ENCODE measurements at regions not wholly inside any gene's neighbourhood (a gene's known extent, or its start where the extent isn't known, plus 50 kb on each side); places are given as distances from the start of the nearest gene placed in this dataset.

DNA sequence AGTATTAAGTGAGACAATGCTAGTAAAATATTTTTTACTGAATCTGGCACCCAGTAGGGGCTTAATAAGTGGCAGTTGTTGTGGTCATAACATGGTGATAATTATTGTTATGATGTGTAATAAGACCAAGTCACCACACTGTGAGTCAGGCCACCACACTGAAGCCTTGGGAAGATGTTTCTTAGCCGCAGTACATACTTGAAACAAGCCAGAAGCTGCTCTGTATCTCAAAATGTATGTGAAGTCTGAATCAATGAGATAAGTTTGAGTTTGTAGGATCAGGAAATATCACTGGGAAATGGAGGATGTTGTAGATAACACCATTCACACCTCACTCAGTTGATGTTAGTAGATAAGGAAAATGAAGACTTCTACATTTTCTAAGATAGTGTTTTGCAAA lies 51.3 kb upstream of the PTPN3 start:
- no peaks in the 10 kb centered on the region for H3K79me2 ChIP-seq (ENCODE audit: low read length)
- no peaks in the 10 kb centered on the region for H3K4me1 ChIP-seq (ENCODE audit: low read length)
- H3K36me3 ChIP-seq (ENCODE audit: insufficient read depth, low read length): no peaks in the 10 kb centered on the region
- no peak overlapping the region for H2AFZ ChIP-seq (ENCODE audit: low read length)
- no peak overlapping the region for H3K4me2 ChIP-seq (ENCODE audit: low read depth, low read length, poor library complexity, severe bottlenecking)
- H3K9me2 ChIP-seq (replicated peaks; ENCODE audit: insufficient read depth, low read length): no peaks in the 10 kb centered on the region
- H3K27ac ChIP-seq (ENCODE audit: low read length): no peak overlapping the region
- H3K4me3 ChIP-seq (ENCODE audit: low read length): no peak overlapping the region
- DNase-seq: no peak
- H4K20me1 ChIP-seq (ENCODE audit: insufficient read depth, low read depth, low read length): no peaks in the 10 kb centered on the region
- no peaks in the 10 kb centered on the region for H3K27me3 ChIP-seq (ENCODE audit: low read length)
- H3K9ac ChIP-seq (ENCODE audit: low read length): no peak overlapping the region
- no peaks in the 10 kb centered on the region; the same call in 1 of the 2 replicates for H3K9me3 ChIP-seq (ENCODE audit: low read length)

DNA sequence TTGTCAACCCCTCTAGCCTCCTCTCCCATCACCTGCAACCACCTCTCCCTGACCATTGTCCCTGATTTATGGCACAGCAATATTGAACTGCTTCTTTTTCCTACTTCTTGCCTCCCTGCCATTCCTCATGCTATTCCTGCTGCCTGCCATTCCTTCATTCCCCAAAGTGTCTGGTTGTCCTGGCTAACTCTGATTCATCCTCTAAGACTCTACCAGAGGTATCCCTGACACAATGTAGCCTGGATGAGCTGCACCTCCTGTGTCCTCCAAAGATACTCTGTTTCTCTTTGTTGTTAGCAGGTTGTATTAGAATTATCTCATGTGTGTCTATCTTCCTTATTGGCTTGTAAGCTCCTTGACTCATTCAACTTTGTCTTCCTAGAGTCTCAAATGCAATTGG lies 53.5 kb upstream of the PTPN3 start:
- Histone ChIP-seq H3K27me3 (ENCODE audit: low read length) (no peaks in the 10 kb centered on the region), H3K36me3 (ENCODE audit: insufficient read depth, low read length) (no peaks in the 10 kb centered on the region), H2AFZ (ENCODE audit: low read length) (no peak overlapping the region), H4K20me1 (ENCODE audit: insufficient read depth, low read depth, low read length) (no peaks in the 10 kb centered on the region), H3K9ac (ENCODE audit: low read length) (no peak overlapping the region), H3K4me3 (ENCODE audit: low read length) (no peak overlapping the region), H3K4me1 (ENCODE audit: low read length) (no peaks in the 10 kb centered on the region), H3K79me2 (ENCODE audit: low read length) (no peaks in the 10 kb centered on the region), H3K4me2 (ENCODE audit: low read depth, low read length, poor library complexity, severe bottlenecking) (no peak overlapping the region), H3K9me3 (ENCODE audit: low read length) (no peaks in the 10 kb centered on the region), H3K27ac (ENCODE audit: low read length) (no peak overlapping the region), H3K9me2 (replicated peaks; ENCODE audit: insufficient read depth, low read length) (no peaks in the 10 kb centered on the region)
- DNase-seq: no peak

DNA sequence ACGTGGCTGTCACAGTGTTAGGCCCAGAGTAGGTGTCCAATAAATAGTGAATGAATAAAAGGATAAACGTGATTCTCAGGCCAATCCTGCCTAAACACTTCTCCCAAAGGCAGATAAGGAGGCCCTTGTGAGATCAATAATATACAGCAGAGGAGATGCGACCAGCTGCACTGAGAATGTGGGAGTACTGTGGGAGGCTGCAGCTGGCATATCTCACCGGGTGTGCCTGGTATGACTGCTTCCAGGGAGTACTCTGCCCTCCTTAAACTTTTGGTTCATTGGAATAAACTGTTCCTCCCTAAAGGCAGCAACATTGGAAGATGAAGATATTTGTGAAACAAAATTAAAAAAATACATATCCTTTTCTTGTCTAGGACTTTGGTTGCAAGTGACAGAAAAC lies 57.1 kb upstream of the PTPN3 start:
- Histone ChIP-seq H3K27ac (ENCODE audit: low read length) (no peak overlapping the region), H3K9me3 (ENCODE audit: low read length) (no peaks in the 10 kb centered on the region), H4K20me1 (ENCODE audit: insufficient read depth, low read depth, low read length) (no peaks in the 10 kb centered on the region), H3K4me1 (ENCODE audit: low read length) (no peaks in the 10 kb centered on the region), H3K27me3 (ENCODE audit: low read length) (no peaks in the 10 kb centered on the region), H3K4me3 (ENCODE audit: low read length) (no peak overlapping the region), H3K4me2 (ENCODE audit: low read depth, low read length, poor library complexity, severe bottlenecking) (no peak overlapping the region), H3K9me2 (replicated peaks; ENCODE audit: insufficient read depth, low read length) (no peaks in the 10 kb centered on the region), H3K36me3 (ENCODE audit: insufficient read depth, low read length) (no peaks in the 10 kb centered on the region), H3K9ac (ENCODE audit: low read length) (no peak overlapping the region), H2AFZ (ENCODE audit: low read length) (no peak overlapping the region), H3K79me2 (ENCODE audit: low read length) (no peaks in the 10 kb centered on the region)
- no peak for DNase-seq

DNA sequence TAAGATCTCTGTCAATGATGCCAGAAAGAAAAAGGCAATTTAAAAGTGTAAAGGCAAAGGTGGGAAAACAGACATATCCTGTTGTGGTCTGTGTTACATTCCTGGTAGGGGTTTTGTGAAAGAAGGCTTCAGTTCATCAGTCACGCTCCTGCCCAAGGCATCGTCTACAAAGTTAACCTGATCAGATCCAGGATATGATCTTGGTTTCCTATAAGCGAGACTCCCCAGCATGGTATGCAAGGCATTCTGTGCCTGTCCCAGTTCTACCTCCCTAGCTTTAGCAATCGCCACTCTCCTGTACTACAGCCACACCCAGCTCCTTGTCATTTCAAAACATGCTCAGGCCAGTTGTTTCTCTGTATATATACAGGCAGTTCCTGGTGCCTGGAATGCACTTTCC lies 58.0 kb upstream of the PTPN3 start:
- Histone ChIP-seq H3K36me3 (ENCODE audit: insufficient read depth, low read length) (no peaks in the 10 kb centered on the region), H3K4me3 (ENCODE audit: low read length) (no peak overlapping the region), H2AFZ (ENCODE audit: low read length) (no peak overlapping the region), H3K4me2 (ENCODE audit: low read depth, low read length, poor library complexity, severe bottlenecking) (no peak overlapping the region), H3K4me1 (ENCODE audit: low read length) (no peaks in the 10 kb centered on the region), H3K9me3 (ENCODE audit: low read length) (no peaks in the 10 kb centered on the region), H3K9me2 (replicated peaks; ENCODE audit: insufficient read depth, low read length) (no peaks in the 10 kb centered on the region), H3K79me2 (ENCODE audit: low read length) (no peaks in the 10 kb centered on the region), H4K20me1 (ENCODE audit: insufficient read depth, low read depth, low read length) (no peaks in the 10 kb centered on the region), H3K27ac (ENCODE audit: low read length) (no peak overlapping the region), H3K27me3 (ENCODE audit: low read length) (no peaks in the 10 kb centered on the region), H3K9ac (ENCODE audit: low read length) (no peak overlapping the region)
- DNase-seq: no peak

DNA sequence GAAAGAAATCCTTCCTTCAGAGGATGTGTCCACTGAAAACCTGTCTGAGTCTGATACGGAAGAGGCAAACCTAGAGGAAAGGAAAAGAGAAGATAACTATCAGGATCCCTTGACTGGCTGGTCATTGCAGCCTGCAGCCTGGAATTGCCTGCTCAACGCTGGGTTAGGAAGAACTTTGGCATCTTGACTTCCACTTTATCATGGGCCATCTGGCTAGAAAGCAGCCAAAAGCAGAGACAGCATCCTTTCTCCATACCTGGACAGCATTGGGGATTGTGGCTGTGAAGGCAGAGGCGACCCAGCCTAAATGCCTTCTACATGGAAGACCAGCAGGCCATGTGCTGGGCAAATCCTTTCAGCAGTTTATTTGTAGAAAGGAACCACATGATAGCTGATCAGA lies 58.7 kb upstream of the PTPN3 start:
- Histone ChIP-seq H3K9ac (ENCODE audit: low read length) (no peak overlapping the region), H4K20me1 (ENCODE audit: insufficient read depth, low read depth, low read length) (no peaks in the 10 kb centered on the region), H3K79me2 (ENCODE audit: low read length) (no peaks in the 10 kb centered on the region), H2AFZ (ENCODE audit: low read length) (no peak overlapping the region), H3K27me3 (ENCODE audit: low read length) (no peaks in the 10 kb centered on the region), H3K9me2 (replicated peaks; ENCODE audit: insufficient read depth, low read length) (no peaks in the 10 kb centered on the region), H3K4me1 (ENCODE audit: low read length) (no peaks in the 10 kb centered on the region), H3K4me3 (ENCODE audit: low read length) (no peak overlapping the region), H3K4me2 (ENCODE audit: low read depth, low read length, poor library complexity, severe bottlenecking) (no peak overlapping the region), H3K36me3 (ENCODE audit: insufficient read depth, low read length) (no peaks in the 10 kb centered on the region), H3K27ac (ENCODE audit: low read length) (no peak overlapping the region), H3K9me3 (ENCODE audit: low read length) (no peaks in the 10 kb centered on the region)
- DNase-seq: no peak

DNA sequence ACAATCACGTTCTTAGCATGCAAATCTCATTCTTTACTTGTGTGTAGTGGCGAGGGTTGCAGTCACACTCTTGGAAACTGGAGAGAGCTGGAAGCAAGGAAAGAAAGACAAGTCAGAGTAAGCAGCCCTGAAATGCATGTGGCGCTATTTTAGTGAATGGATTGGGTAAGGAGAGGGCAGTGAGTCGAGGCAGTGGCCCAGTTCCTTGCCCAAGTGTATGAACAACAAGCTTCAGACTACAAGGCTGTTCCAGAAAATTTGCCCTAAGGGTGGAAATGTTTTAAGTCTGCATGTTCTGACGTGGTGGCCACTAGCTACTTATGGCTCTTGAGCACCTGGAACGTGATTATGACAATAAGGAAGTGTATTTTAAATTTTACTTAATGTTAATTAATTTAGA lies 59.4 kb upstream of the PTPN3 start:
- Histone ChIP-seq H3K9me2 (replicated peaks; ENCODE audit: insufficient read depth, low read length) (no peaks in the 10 kb centered on the region), H3K27me3 (ENCODE audit: low read length) (no peaks in the 10 kb centered on the region), H3K4me1 (ENCODE audit: low read length) (no peaks in the 10 kb centered on the region), H3K27ac (ENCODE audit: low read length) (no peak overlapping the region), H3K79me2 (ENCODE audit: low read length) (no peaks in the 10 kb centered on the region), H3K9ac (ENCODE audit: low read length) (no peak overlapping the region), H3K36me3 (ENCODE audit: insufficient read depth, low read length) (no peaks in the 10 kb centered on the region), H4K20me1 (ENCODE audit: insufficient read depth, low read depth, low read length) (no peaks in the 10 kb centered on the region), H3K4me2 (ENCODE audit: low read depth, low read length, poor library complexity, severe bottlenecking) (no peak overlapping the region), H3K9me3 (ENCODE audit: low read length) (no peaks in the 10 kb centered on the region), H2AFZ (ENCODE audit: low read length) (no peak overlapping the region), H3K4me3 (ENCODE audit: low read length) (no peak overlapping the region)
- no peak for DNase-seq

DNA sequence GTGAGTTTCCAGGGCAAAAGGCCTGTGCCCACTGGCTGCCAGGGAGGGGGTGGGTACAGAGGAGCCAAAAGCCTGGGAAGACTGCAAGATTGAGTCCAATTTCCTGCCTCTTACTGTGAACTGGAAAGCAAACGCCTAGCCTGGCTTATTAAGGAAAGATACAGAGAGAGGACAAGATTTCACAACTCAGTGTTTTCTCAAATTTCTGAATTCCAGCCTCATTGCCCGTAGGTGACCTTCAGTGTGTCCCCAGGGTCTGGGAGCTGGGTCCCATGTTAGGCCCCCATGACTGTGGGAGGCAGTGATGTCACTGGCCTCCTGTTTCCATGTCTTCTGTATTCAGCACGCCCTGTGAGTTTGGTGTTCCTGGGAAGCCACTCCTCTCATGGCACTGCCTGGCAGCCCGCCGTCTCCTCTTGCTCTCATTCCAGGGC lies 60.6 kb upstream of the PTPN3 start:
- DNase-seq: no peak
- Histone ChIP-seq H3K27me3 (ENCODE audit: low read length) (no peaks in the 10 kb centered on the region), H2AFZ (ENCODE audit: low read length) (no peak overlapping the region), H3K4me2 (ENCODE audit: low read depth, low read length, poor library complexity, severe bottlenecking) (no peak overlapping the region), H3K4me1 (ENCODE audit: low read length) (no peaks in the 10 kb centered on the region), H3K27ac (ENCODE audit: low read length) (no peak overlapping the region), H3K79me2 (ENCODE audit: low read length) (no peaks in the 10 kb centered on the region), H3K9me2 (replicated peaks; ENCODE audit: insufficient read depth, low read length) (no peaks in the 10 kb centered on the region), H3K9ac (ENCODE audit: low read length) (no peak overlapping the region), H3K36me3 (ENCODE audit: insufficient read depth, low read length) (no peaks in the 10 kb centered on the region), H3K4me3 (ENCODE audit: low read length) (no peak overlapping the region), H3K9me3 (ENCODE audit: low read length) (no peaks in the 10 kb centered on the region), H4K20me1 (ENCODE audit: insufficient read depth, low read depth, low read length) (no peaks in the 10 kb centered on the region)

DNA sequence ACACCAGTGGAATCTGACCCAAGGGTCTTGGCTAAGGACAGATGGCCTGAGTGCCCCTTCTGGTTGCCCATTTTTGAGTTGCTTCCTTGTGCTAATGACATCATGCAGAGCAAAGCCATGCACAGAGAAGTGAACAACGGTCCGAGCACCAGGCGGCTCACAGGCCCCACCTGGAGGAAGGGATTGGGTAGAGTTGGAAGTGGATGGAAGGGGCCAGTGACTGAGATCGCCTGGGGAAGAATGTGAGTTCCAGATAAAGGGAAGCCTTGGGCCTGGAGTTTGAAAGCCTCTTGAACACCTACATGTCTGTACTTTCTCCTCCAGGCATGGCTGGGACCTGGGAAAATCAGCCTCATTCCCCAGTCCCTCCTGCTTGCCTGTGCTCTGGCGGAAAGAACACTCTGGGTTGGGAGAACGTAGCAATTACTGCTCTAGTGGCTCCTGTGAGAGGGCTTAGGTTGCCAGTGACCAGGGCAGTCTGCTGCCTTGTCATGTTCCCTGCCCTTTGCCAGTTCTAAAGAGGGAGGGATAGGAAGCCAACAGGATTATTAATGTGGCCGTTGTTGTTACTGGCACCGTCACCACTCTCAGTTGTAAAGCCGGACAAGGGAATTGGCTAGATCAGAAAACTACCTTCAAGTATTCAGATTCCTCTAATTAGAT lies 62.5 kb upstream of the PTPN3 start:
- H3K4me3 ChIP-seq (ENCODE audit: low read length): no peak overlapping the region
- H3K27ac ChIP-seq (ENCODE audit: low read length): no peak overlapping the region
- no peaks in the 10 kb centered on the region for H3K36me3 ChIP-seq (ENCODE audit: insufficient read depth, low read length)
- H3K9me2 ChIP-seq (replicated peaks; ENCODE audit: insufficient read depth, low read length): no peaks in the 10 kb centered on the region
- H4K20me1 ChIP-seq (ENCODE audit: insufficient read depth, low read depth, low read length): no peaks in the 10 kb centered on the region
- H2AFZ ChIP-seq (ENCODE audit: low read length): no peak overlapping the region
- no peak overlapping the region for H3K9ac ChIP-seq (ENCODE audit: low read length)
- H3K4me2 ChIP-seq (ENCODE audit: low read depth, low read length, poor library complexity, severe bottlenecking): no peak overlapping the region
- H3K9me3 ChIP-seq (ENCODE audit: low read length): no peaks in the 10 kb centered on the region
- H3K27me3 ChIP-seq (ENCODE audit: low read length): no peaks in the 10 kb centered on the region
- H3K79me2 ChIP-seq (ENCODE audit: low read length): no peaks in the 10 kb centered on the region
- DNase-seq: no peak
- H3K4me1 ChIP-seq (ENCODE audit: low read length): no peaks in the 10 kb centered on the region

DNA sequence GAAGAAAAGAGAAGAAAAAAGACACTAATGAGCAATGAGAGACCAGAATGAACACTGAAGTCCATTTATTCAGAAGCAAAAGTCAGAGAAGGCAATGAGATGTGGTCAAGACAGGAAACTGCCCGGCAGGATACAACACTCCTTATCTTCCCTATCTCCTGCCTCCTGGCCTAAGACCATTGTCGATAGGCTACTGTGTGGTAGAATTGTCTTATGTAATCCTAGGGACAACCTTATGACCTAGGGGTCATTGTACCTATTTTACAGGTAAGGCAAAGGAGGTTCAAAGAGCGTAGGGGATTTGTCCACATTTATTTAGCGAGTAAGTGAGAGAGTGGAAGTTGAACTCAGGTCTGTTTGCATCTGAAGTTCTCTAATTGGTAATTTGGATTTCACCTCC lies 63.0 kb upstream of the PTPN3 start:
- H3K9me2 ChIP-seq (replicated peaks; ENCODE audit: insufficient read depth, low read length): no peaks in the 10 kb centered on the region
- H3K27ac ChIP-seq (ENCODE audit: low read length): no peak overlapping the region
- no peaks in the 10 kb centered on the region for H3K4me1 ChIP-seq (ENCODE audit: low read length)
- H4K20me1 ChIP-seq (ENCODE audit: insufficient read depth, low read depth, low read length): no peaks in the 10 kb centered on the region
- no peak overlapping the region for H3K4me3 ChIP-seq (ENCODE audit: low read length)
- no peaks in the 10 kb centered on the region for H3K79me2 ChIP-seq (ENCODE audit: low read length)
- H3K9me3 ChIP-seq (ENCODE audit: low read length): no peaks in the 10 kb centered on the region
- no peaks in the 10 kb centered on the region for H3K36me3 ChIP-seq (ENCODE audit: insufficient read depth, low read length)
- no peak for DNase-seq
- H3K9ac ChIP-seq (ENCODE audit: low read length): no peak overlapping the region
- no peak overlapping the region for H3K4me2 ChIP-seq (ENCODE audit: low read depth, low read length, poor library complexity, severe bottlenecking)
- no peaks in the 10 kb centered on the region for H3K27me3 ChIP-seq (ENCODE audit: low read length)
- no peak overlapping the region for H2AFZ ChIP-seq (ENCODE audit: low read length)
